ENCODE measurements at regions not wholly inside any gene's neighbourhood (a gene's known extent, or its start where the extent isn't known, plus 50 kb on each side); places are given as distances from the start of the nearest gene placed in this dataset.
"Not testable (repeated sequence)": the region's sequence is repeated elsewhere in the genome, so short reads cannot be mapped to it uniquely, and the experiment has no call there.

DNA sequence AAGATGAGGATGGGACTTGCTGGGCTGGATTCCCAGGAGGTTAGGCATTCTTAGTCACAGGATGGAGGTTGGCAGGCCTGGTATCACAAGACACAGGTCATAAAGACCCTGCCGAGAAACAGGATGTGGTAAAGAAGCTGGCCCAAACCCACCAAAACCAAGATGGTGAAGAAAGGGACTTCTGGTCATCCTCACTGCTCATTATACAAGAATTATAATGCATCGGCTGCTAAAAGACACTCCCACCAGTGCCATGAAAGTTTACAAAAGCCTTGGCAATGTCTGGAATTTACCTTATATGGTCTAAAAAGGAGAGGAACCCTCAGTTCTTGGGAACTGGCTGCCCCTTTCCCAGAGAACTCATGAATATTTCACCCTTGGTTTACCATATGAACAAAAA is 345.5 kb upstream of the POM121L12 start:
- DNase-seq = no peak

DNA sequence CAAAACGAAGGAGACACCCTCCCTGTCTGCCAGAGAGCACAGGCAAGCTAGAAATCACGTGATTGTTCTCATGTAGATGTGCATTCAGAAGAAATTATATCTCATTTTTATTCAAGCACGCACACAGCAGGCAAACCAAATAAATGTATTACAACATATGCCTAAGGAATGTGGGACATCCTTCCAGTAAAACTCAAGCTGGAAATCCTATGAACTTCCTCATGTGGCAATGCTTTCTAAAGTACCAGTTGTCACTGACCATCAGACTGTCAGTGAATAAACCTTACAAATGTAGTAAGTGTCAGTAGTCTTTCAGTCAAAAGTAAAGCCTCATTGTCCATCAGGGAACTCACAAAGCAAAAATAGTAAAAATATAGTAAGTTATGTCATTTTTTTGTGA is 350.1 kb upstream of the POM121L12 start:
- DNase-seq = no peak

DNA sequence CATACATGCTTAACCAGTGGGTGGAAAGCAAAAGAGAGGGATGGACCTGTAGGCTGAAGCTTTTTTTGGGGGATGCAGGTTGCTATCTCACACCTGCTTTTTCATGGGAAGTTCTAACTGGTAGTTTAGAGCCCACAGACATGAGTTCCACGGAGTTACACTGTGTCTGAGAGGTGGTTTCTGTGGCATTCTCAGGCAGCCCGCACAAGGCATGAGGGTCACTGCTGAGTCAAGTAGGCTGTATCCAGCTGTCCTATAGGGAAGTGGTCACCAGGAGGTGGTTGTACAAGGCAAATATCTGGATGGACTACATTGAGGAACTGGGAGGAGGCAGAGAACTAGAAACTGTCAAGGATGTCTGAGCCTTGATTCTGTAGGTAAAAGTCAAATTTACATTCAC is 351.0 kb upstream of the POM121L12 start:
- no peak for DNase-seq

GRCh38 chr7:52682993-52683392 is 352.4 kb upstream of the POM121L12 start:
- no peak for DNase-seq

GRCh38 chr7:52670608-52671225 is 364.7 kb upstream of the POM121L12 start:
- no peak for DNase-seq

DNA sequence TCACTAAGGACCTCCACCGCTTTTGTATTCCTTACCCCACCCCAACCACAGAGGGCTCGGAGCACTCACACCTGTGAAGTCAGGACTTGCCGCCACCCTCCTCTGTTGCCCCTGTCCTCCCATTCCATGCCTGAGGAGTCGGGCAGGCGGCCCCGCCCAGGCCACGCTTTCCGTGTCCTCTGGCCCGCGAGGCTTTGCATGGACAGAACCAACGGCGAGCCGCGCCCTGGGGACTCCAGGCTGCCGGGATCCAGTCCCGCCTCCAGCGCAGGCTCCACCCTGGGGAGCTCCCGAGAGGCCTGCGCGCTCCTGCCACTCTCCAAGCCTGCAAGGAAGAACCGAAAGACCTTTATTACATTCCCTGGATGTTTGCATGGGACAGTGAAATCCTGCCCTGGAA is 366.4 kb upstream of the POM121L12 start:
- no peak for DNase-seq

- DNase-seq = no peak
These were observed 367.0 kb upstream of the POM121L12 start for GRCh38 chr7:52668435-52668834.

- DNase-seq = no peak
These were observed 376.3 kb upstream of the POM121L12 start for GRCh38 chr7:52659178-52659577.

DNA sequence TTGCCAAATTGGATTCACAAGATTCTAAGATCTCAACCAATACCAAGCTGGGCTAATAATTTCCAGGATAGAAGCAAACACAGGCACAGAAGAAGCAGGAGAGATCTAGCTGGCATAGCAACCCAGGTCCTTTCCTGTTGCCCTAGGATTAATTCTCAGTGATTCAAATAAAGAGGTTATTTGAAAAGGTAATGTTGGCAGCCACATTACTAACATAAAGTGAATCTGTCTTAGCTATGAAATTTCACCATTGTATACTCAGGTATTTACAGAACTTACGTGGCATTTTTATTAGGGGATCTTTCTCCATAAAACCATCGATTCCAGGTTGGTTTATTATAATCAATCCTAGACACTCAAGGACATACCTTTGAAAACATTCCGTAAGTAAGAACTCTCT is 379.3 kb upstream of the POM121L12 start:
- DNase-seq = no peak

- DNase-seq = no peak
These were observed 382.8 kb upstream of the POM121L12 start for GRCh38 chr7:52652621-52653020.

GRCh38 chr7:52648872-52649271 is 386.6 kb upstream of the POM121L12 start:
- no peak for DNase-seq

DNA sequence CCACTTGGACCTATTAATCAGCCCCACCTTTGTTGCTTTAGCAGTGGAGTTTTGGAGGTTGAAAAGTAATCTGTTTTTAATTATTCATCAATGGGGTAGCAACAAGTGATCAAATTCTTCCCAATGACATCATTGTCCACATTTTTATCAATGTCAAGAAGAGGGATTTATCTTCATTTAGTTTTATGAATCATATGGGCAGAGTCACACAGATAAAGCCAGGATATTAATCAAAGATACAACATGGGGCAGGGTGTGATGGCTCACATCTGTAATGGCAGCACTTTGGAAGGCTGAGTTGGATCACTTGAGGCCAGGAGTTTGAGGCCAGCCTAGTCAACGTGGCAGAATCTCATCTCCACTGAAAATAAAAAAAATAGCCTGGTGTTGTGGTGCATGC is 388.4 kb upstream of the POM121L12 start:
- no peak for DNase-seq

DNA sequence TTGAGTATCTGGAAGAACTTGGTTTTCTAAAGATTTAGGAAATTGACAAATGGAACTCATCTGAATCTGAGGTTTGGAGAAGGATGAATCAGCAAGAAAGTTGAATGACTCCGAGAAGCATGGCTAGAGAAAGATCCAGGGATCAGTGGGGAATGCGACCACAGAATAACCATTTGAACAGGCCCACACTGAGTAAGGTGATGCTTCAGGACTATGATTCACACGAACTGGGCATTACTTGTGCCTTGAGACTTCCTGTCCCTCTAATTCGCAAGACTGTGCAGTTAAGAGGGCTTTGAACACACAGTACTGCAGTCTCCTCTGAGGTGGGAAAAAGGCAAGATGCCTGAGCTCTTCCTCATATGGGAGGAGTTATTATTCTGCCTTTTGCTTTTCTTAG is 395.5 kb upstream of the POM121L12 start:
- DNase-seq = no peak

DNA sequence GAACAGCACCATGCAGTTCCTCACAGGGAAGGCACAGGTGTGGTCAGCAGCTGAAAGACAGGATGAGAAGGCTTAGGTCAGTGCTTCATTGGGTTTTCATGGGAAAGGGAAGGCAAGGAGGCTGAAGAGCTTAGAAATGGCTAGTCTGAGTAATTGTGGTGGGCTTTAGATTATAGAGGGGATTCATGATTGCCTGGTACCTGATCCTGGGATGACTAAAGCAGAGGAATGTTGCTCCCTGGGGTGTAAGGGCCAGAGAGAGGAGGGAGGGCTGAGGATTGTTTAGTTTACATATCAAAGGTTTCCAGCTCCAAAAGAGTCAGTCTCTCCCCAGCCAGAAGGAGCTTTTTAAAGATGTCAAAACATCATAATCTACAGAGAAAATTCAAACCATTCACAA is 396.3 kb upstream of the POM121L12 start:
- no peak for DNase-seq

GRCh38 chr7:52635021-52635420 is 400.4 kb upstream of the POM121L12 start:
- no peak for DNase-seq

- no peak for DNase-seq
These were observed 414.6 kb upstream of the POM121L12 start for GRCh38 chr7:52620849-52621248.

DNA sequence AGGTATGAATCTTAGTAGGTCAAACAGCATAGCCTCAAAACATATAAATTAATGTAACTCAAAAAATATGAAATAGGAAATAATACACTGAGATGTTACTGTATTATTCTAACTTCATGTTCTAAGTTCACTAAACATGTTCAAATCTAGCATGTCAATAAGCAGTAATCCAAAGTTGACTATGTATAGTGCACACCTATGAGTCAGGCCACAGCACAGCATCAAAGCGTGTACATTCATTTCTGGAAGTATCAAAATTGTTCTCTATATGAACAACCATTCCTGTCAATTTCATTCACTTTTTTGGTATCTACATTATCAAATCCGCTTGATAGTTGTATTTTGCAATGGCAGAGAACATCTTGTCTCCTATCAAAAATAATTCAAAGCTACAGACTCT is 418.9 kb upstream of the POM121L12 start:
- no peak for DNase-seq

DNA sequence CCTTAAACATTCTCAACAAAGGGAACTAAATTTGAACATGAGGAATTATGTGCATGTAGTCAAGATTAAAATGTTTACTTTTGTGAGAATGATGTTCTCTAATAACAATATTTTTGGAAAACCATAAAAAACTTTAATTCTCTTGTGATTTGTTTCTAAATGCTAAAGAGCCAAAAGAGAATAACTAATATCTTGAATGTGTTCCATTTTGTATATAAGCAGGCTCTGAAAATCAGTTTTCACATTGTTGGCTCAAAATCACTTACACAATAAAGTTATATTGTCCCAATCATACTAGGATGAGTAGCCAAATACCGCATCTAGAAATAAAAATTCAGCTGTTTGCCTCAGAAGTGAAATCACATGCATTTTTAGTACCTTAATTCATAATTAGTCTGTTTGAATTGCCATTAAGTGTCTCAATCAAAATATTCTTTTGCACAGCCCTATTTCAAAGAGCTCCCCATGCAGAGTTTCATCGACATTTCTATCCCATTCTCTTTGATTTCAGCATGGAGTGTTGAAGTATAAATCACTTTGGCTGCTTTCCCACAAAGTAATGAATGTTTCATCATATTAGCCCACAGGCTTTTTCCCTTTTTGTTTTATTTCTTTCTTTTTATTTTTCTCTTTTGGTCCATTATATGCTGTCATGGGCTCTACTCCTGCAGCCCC is 420.3 kb upstream of the POM121L12 start:
- DNase-seq = no peak

- no peak for DNase-seq
These were observed 425.9 kb upstream of the POM121L12 start for GRCh38 chr7:52609511-52609910.

DNA sequence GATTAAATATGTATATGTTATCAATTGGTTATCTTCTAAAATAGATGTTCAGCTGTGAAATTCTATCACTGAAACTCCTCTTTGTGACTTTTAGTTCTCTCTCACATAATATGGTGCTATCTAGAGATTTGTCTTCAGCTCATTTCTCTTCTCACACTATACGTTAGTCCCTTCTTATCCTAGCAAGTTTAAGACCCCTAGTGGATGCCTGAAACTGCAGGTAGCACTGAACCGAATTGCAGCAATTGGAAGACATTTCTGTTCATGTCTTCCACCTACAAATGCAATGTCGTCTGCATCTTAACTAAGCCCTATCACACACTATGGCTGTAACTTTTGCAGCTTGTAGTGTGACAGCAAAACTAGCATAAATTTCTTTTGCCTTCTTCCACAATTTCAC is 442.7 kb upstream of the POM121L12 start:
- DNase-seq = no peak

- DNase-seq = no peak
These were observed 448.7 kb upstream of the POM121L12 start for GRCh38 chr7:52586704-52587103.

GRCh38 chr7:52584041-52584440 is 451.4 kb upstream of the POM121L12 start:
- no peak for DNase-seq

- not testable (repeated sequence) for DNase-seq
These were observed 462.3 kb upstream of the POM121L12 start for GRCh38 chr7:52573141-52573540.

DNA sequence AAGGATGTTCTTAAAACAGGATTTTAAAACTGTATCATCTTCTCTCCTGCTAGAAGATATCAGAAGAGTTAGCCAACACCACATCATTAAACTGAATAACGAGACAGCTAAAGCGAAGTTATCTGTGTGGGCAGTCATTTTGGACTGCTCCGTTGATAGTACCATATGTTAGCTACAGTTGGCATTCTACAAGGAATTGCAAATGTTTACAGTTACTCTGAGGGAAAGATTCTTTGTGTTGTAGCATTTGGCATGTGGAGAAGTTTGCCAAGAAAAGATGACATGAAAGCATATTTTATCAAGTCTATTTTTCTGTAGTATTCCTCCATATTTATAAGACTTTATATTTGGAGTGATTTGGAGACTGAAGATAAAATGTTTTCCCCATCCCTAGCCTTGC is 464.4 kb upstream of the POM121L12 start:
- no peak for DNase-seq

GRCh38 chr7:52569151-52569550 is 466.3 kb upstream of the POM121L12 start:
- no peak for DNase-seq

Measured in NCI-H2171 (cell line).